Activated naive CD4-positive, alpha-beta T cell treated with anti-CD3 and anti-CD28 coated beads for 36 hours (primary cell): ENCODE measurements at regions not wholly inside any gene's neighbourhood (a gene's known extent, or its start where the extent isn't known, plus 50 kb on each side); places are given as distances from the start of the nearest gene placed in this dataset.

Source experiments
- CTCF ChIA-PET: fragments of 350-600 bp; sonication (Branson Sonifier 250); formaldehyde crosslinking; loops from one replicate; lab custom pipeline; 2021; ENCODE audit warnings: antibody characterized with exemption; lab: Charles Lee
- DNase-seq: peaks from one replicate; pipeline ENCODE4 v3.0.0-alpha.2; 2020
- H3K27ac Mint-ChIP-seq: one replicate; pipeline ENCODE4 v1.8.0; 2021; ENCODE audit warnings: mild to moderate bottlenecking, mixed read lengths
- H3K27me3 Mint-ChIP-seq: one replicate; pipeline ENCODE4 v1.8.0; 2021; ENCODE audit warnings: low read depth, mixed read lengths
- H3K36me3 Mint-ChIP-seq: one replicate; pipeline ENCODE4 v1.8.0; 2021; ENCODE audit warnings: low read depth, mixed read lengths
- H3K4me1 Mint-ChIP-seq: one replicate; pipeline ENCODE4 v1.8.0; 2021; ENCODE audit warnings: low read depth, mixed read lengths
- H3K4me3 Mint-ChIP-seq: one replicate; pipeline ENCODE4 v1.8.0; 2021; ENCODE audit warnings: mild to moderate bottlenecking, moderate library complexity, mixed read lengths
- H3K9me3 Mint-ChIP-seq: one replicate; pipeline ENCODE4 v1.8.0; 2021; ENCODE audit warnings: mixed read lengths
- intact Hi-C: fragments of 100-400 bp; cut with micrococcal nuclease; formaldehyde crosslinking; loops from one replicate; pipeline ENCODE4 v1.15.1; 2023

DNA sequence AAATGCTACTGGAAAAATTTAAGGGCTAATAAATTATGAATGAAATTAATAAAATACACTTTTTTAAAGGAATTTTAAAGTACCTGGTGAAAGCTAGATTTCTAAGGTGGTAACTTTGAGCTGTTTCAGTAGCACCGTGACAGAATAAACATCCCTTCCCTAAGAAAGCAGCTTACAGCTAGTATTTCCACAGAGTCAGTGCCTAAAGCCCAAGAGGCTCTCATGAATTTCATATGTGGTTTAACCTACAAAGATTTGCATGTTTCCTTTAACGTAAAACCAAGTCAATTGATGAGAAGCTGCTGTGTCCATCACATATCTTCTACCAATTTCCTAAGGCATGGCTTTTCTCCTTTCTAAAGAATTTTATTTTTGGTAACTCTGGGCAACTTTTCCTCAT lies 56.8 kb downstream of the IFNG start:
- intact Hi-C loops: no loop called here
- Mint-ChIP-seq H3K4me3 (no peak overlapping the region), H3K4me1 (no peaks in the 10 kb centered on the region), H3K36me3 (no peaks in the 10 kb centered on the region), H3K9me3 (no peaks in the 10 kb centered on the region), H3K27ac (no peak overlapping the region), H3K27me3 (peaks cover 5% of the 10 kb centered on the region)
- DNase-seq: no peak
- CTCF ChIA-PET: interaction anchor here (0.9 kb wide), 1 partner anchor 55 kb away, joined by 3 read pairs; no protein-coding TSS in a partner anchor

DNA sequence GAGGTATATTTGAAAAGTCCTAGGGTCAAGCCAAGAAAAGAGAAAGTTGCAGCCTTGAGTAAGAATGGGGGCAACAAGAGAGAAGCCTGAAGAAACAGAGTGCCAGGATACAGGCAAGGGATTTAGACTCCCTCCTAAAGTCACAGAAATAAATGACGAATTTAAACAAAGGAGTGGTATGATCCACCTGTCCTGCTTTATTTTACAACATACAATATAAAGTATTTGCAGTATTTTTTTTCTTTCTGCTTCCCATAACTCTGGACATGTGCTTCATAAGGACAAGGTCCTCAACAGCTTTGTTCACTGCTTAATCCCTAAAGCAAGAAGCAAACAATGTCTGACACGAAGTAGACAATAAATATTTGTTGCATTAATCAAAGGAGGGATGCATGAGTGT lies 57.4 kb downstream of the IFNG start:
- H3K27me3 Mint-ChIP-seq: peaks cover 5% of the 10 kb centered on the region
- H3K4me1 Mint-ChIP-seq: no peaks in the 10 kb centered on the region
- CTCF ChIA-PET: interaction anchor here (0.9 kb wide), 1 partner anchor 55 kb away, joined by 3 read pairs; no protein-coding TSS in a partner anchor
- intact Hi-C loops: no loop called here
- no peaks in the 10 kb centered on the region for H3K36me3 Mint-ChIP-seq
- no peak overlapping the region for H3K4me3 Mint-ChIP-seq
- H3K9me3 Mint-ChIP-seq: no peaks in the 10 kb centered on the region
- DNase-seq: no peak
- no peak overlapping the region for H3K27ac Mint-ChIP-seq

DNA sequence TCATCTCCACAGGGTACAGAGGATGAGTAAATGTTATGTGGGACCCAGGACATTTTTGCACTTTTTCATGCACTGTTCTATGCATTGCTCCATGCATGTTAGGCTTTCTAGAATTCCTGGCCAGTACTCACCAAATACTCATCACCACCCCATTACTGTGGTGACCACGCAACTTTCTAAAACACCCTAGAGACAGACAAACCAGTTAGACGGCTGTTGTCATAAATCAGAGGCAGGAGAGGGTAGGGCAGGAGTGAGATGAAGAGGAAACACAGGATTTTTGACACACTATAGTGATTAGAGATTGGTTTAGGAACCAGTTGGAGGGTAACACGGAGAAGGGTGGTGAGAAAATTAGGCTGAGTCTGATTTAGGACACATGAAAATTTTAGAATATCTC lies 59.3 kb downstream of the IFNG start:
- intact Hi-C loops: no loop called here
- Mint-ChIP-seq H3K4me3 (no peak overlapping the region), H3K9me3 (no peaks in the 10 kb centered on the region), H3K27ac (no peak overlapping the region), H3K27me3 (peaks cover 5% of the 10 kb centered on the region), H3K36me3 (no peaks in the 10 kb centered on the region), H3K4me1 (no peaks in the 10 kb centered on the region)
- DNase-seq: no peak
- CTCF ChIA-PET: no interaction called here

DNA sequence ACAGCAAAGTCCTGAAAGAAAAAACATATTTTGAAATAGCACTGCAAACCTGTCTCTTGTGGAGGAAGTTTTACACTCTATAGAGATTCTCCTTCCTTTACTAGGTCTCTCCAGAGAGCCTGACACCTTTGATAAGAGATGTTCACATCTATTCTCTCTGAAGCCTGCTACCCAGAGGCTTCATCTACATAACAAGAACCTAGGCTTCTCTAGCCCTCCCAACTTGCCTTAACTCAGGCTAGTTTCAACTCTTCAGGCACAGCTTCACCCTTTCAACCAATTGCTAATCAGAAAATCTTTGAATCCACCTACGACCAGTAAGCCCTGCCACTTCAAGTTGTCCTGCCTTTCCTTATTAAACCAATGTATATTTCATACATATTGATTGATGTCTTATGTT lies 60.6 kb downstream of the IFNG start:
- no peak for DNase-seq
- no peaks in the 10 kb centered on the region for H3K4me1 Mint-ChIP-seq
- intact Hi-C loops: no loop called here
- CTCF ChIA-PET: no interaction called here
- H3K4me3 Mint-ChIP-seq: no peak overlapping the region
- H3K9me3 Mint-ChIP-seq: no peaks in the 10 kb centered on the region
- H3K27ac Mint-ChIP-seq: no peak overlapping the region
- no peaks in the 10 kb centered on the region for H3K36me3 Mint-ChIP-seq
- H3K27me3 Mint-ChIP-seq: peaks cover 5% of the 10 kb centered on the region

DNA sequence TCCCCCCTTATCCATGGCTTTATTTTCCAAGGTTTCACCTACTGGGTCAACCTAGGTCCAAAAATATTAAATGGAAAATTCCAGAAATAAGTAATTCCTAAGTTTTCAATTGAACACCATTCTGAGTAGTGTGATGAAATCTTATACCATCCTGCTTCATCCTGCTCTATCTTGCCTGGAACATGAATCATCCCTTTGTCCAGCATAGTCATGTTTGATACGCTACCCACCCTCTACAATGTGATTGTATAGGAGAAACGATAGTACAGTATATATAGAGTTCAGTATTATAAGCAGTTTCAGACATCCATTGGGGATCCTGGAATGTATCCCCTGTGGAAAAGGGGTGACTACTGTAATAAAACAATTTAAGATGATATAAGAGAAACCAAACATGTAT lies 62.2 kb downstream of the IFNG start:
- Mint-ChIP-seq H3K4me1 (no peaks in the 10 kb centered on the region), H3K27me3 (peaks cover 6% of the 10 kb centered on the region), H3K4me3 (no peak overlapping the region), H3K36me3 (no peaks in the 10 kb centered on the region), H3K27ac (no peak overlapping the region), H3K9me3 (no peaks in the 10 kb centered on the region)
- intact Hi-C loops: no loop called here
- CTCF ChIA-PET: no interaction called here
- DNase-seq: no peak

DNA sequence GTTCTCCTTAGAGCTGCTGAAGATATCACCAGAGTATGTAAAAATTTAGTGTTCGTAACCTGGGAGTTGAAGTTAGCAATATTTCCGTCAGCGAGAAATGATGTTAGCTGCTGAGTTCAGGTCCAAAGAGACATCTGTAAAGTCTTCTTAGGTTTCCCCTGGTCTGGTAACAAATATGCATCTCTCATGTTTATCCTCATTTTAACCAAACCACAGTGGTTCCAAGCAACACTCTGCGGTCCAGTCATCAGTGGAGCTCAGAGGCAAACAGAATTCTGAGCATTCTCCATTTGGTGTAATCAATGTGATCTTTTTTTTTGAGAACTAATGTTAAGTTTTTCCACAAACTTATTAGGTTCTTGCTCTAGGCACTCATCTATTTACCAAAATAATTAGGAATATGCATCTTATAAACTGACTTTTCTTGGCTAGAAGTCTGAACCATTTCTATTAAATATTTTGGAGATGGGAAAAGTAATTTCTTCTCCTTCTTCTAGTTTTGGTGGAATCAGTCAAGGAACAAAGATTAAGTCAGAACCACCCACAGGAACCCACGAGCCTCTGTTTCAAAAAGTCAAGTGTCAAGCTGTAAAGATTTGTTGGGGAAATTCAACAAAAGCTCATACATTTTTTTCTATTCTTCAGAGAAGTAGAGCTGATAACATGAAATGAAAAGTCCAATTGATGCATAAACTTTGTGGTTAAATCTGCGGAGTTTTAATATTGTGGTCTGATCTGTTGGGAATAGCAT lies 64.7 kb downstream of the IFNG start:
- intact Hi-C loops: no loop called here
- Mint-ChIP-seq H3K36me3 (no peaks in the 10 kb centered on the region), H3K27ac (no peak overlapping the region), H3K4me3 (no peak overlapping the region), H3K9me3 (peaks cover 4% of the 10 kb centered on the region), H3K4me1 (no peaks in the 10 kb centered on the region), H3K27me3 (peaks cover 4% of the 10 kb centered on the region)
- CTCF ChIA-PET: interaction anchor here (0.6 to 1.3 kb wide), 3 partner anchors 38 to 92 kb away, joined by 3 to 4 read pairs (median 3); no protein-coding TSS in a partner anchor
- DNase-seq: no peak

DNA sequence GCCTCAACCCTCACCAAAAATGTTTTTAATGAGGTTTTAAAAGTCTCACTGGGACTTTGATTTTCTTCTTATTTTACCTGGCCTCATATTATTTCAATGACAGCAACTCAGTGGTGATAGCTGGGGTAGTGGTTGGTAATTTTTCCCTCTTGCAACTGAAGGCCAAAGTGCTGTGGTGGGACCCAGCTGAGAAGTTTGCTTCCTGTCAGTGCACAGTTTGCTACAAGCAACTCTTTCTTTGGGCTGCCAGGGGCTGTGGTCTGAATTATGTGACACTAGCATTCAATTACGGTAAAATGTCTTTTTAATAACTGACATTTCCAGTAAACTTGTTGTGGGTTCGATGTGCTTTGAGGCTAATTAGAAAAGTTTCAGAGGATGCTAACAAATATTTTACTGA lies 65.3 kb downstream of the IFNG start:
- H3K4me1 Mint-ChIP-seq: no peaks in the 10 kb centered on the region
- intact Hi-C loops: no loop called here

DNA sequence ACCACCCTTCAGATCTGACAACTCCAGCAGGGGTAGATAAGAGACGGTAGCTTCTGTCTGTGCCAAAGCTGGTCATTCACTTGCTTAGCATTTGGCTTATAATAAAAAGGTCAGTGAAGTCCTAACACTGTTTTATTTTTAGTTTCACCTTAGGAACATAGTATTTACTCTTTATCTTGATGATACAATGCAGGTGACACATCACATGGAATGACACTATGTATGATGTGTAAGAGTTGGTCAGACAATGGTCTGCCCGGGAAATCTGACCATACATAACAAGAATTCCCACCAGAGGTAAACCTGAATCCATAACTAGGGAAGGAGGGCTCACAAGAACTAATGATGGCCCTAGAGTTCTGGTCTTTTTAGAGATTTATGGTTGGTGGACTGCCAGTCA lies 66.6 kb downstream of the IFNG start:
- CTCF ChIA-PET: no interaction called here
- no peak overlapping the region for H3K4me3 Mint-ChIP-seq
- no peak for DNase-seq
- intact Hi-C loops: no loop called here
- no peak overlapping the region for H3K27ac Mint-ChIP-seq
- peaks cover 3% of the 10 kb centered on the region for H3K36me3 Mint-ChIP-seq
- peaks cover 13% of the 10 kb centered on the region for H3K9me3 Mint-ChIP-seq
- H3K27me3 Mint-ChIP-seq: peaks cover 3% of the 10 kb centered on the region
- H3K4me1 Mint-ChIP-seq: no peaks in the 10 kb centered on the region

More for the DNA sequence above, 65.3 kb downstream of the IFNG start:
- no peak overlapping the region for H3K27ac Mint-ChIP-seq
- CTCF ChIA-PET: no interaction called here
- H3K36me3 Mint-ChIP-seq: peaks cover 3% of the 10 kb centered on the region
- DNase-seq: no peak
- no peak overlapping the region for H3K4me3 Mint-ChIP-seq
- peaks cover 6% of the 10 kb centered on the region for H3K27me3 Mint-ChIP-seq
- H3K9me3 Mint-ChIP-seq: peaks cover 9% of the 10 kb centered on the region

DNA sequence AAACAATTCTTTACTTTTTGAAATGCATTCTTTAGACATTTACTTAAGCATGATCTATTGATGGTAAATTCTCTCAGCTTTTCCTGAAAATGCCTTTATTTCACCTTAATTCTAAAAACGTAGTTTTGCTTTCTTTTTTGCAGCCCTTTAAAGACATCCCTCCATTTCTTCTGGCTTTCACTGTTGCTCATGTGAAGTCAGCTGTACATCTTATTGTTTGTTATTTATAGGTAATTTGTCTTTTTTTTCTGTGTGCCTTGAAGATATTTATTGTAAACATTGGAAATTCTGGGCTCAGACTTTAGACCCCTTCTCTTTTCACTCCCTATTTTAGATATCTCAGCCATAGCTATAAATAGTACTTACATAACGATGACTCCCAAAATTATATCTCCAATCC lies 70.4 kb downstream of the IFNG start:
- intact Hi-C loops: no loop called here
- no peak overlapping the region for H3K27ac Mint-ChIP-seq
- H3K4me1 Mint-ChIP-seq: no peaks in the 10 kb centered on the region
- DNase-seq: no peak
- H3K36me3 Mint-ChIP-seq: peaks cover 5% of the 10 kb centered on the region
- CTCF ChIA-PET: interaction anchor here (0.6 to 0.7 kb wide), 2 partner anchors 10 to 72 kb away, joined by 3 read pairs; no protein-coding TSS in a partner anchor
- no peak overlapping the region for H3K4me3 Mint-ChIP-seq
- peaks cover 3% of the 10 kb centered on the region for H3K27me3 Mint-ChIP-seq
- H3K9me3 Mint-ChIP-seq: peaks cover 18% of the 10 kb centered on the region

DNA sequence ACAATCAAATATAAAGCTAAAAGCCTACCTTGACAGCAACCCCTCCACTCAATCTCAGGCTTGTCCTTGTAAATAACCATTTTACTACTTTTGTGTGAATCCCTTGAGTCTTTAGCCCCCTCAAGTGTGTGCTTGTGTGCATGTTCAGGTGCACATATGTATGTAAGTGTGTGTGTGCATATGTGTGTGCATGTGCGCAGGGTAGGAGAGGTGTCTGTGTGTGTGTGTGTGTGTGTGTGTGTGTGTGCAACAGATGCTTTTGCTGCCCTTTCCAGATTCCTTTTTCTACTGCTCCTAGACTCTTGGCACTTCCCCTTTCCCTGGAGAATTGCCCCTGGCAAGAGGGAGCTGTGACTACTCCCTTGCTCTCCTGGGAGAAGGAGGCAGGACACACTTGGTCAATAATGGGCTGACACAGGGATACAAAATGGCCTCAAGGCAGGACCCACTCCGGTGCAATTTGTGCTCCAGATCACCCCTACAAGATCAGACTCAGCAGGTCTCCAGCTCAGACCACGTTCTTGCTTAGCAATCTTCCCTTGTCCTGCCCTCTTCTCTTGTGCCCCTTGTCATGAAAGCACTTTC lies 73.4 kb downstream of the IFNG start:
- CTCF ChIA-PET: interaction anchor here (1.4 kb wide), 1 partner anchor 28 kb away, joined by 3 read pairs; no protein-coding TSS in a partner anchor
- Mint-ChIP-seq H3K9me3 (peaks cover 27% of the 10 kb centered on the region), H3K4me3 (no peak overlapping the region), H3K4me1 (peaks cover 5% of the 10 kb centered on the region), H3K27ac (no peak overlapping the region), H3K27me3 (peaks cover 2% of the 10 kb centered on the region), H3K36me3 (peaks cover 7% of the 10 kb centered on the region)
- intact Hi-C loops: no loop called here
- no peak for DNase-seq

DNA sequence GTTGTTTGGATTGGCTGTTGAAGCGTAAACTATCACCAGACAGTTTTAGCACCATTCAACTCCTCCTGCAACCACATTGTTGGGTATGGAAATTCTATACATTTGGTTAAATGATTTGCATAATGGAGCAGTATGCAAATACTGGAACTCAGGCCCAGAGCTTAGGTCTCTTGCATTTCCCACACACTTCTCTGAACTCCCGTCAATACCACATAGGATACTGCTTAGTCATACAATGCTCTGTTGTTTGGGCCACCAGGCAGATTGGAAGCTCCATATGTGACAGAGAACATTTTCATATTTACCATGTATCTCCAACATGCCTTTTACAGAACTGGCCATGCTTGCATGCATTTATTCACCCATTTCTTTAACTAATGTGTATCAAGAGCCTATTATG lies 78.0 kb downstream of the IFNG start:
- DNase-seq: no peak
- CTCF ChIA-PET: no interaction called here
- H3K36me3 Mint-ChIP-seq: peaks cover 4% of the 10 kb centered on the region
- H3K4me1 Mint-ChIP-seq: peaks cover 24% of the 10 kb centered on the region
- H3K27ac Mint-ChIP-seq: no peak overlapping the region
- H3K9me3 Mint-ChIP-seq: peaks cover 16% of the 10 kb centered on the region
- no peak overlapping the region for H3K4me3 Mint-ChIP-seq
- H3K27me3 Mint-ChIP-seq: peaks cover 2% of the 10 kb centered on the region
- intact Hi-C loops: no loop called here

DNA sequence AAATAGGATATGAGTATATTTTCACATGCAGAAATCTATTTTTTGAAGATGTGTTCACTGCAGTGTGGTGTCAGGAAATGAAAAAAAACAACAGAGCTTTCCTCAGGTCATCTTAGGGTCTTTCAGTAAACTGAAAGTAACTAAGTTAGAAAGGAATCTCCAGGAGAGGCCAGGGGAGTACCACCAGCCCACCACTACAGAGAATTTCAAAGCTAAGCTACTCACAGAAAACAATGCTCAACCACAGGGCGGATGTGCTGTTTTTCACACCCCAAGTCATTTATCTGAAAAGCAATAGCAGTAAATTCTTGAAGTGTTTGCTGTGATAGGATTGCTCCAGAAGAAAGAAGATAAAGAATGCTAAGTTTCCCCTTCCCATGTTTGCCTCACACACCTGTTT lies 79.0 kb downstream of the IFNG start:
- Mint-ChIP-seq H3K4me3 (no peak overlapping the region), H3K4me1 (peaks cover 24% of the 10 kb centered on the region), H3K27ac (peak overlapping the region; percentile 44), H3K27me3 (peaks cover 2% of the 10 kb centered on the region), H3K9me3 (peaks cover 17% of the 10 kb centered on the region), H3K36me3 (peaks cover 4% of the 10 kb centered on the region)
- CTCF ChIA-PET: interaction anchor here (1.0 kb wide), 1 partner anchor 12 kb away, joined by 3 read pairs; no protein-coding TSS in a partner anchor
- intact Hi-C loops: no loop called here
- peak; percentile 65 for DNase-seq

DNA sequence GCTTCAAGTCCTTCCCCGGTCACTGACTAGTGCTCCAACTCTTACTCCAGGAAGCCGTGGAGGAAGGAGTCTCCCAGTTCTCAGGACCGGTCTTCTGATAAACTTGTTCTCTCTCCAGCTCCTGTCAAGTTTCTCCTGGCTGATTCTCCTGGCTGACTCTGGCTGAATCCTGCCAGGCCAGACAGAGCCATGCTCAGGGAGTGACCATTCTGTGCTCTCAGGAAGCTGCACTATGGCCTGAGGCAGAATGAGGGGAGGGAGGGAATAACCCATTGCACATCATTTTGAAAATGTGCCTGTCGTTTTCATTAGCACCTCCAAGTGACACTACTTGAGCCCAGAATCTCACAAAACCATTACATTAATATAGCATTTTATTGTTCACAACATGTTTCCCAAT lies 80.8 kb downstream of the IFNG start:
- DNase-seq: no peak
- CTCF ChIA-PET: interaction anchor here (1.3 kb wide), 2 partner anchors 10 to 79 kb away, joined by 3 to 5 read pairs; no protein-coding TSS in a partner anchor
- H3K4me3 Mint-ChIP-seq: no peak overlapping the region
- H3K36me3 Mint-ChIP-seq: peaks cover 2% of the 10 kb centered on the region
- peaks cover 12% of the 10 kb centered on the region for H3K9me3 Mint-ChIP-seq
- H3K4me1 Mint-ChIP-seq: peaks cover 24% of the 10 kb centered on the region
- H3K27me3 Mint-ChIP-seq: peaks cover 2% of the 10 kb centered on the region
- H3K27ac Mint-ChIP-seq: no peak overlapping the region
- intact Hi-C loops: no loop called here
